HFFc6 (cell line): ENCODE measurements at regions not wholly inside any gene's neighbourhood (a gene's known extent, or its start where the extent isn't known, plus 50 kb on each side); places are given as distances from the start of the nearest gene placed in this dataset.

Source experiments
- DNase-seq: peaks from one replicate; pipeline ENCODE4 v3.0.0-alpha.2; 2018
- H3K27ac Mint-ChIP-seq: 2 replicates; pipeline ENCODE4 v1.8.0; 2020; ENCODE audit warnings: mild to moderate bottlenecking, mixed read lengths
- H3K27me3 Mint-ChIP-seq: 2 replicates; pipeline ENCODE4 v1.8.0; 2021; ENCODE audit warnings: mild to moderate bottlenecking, moderate library complexity, mixed read lengths; ENCODE audit not compliant: insufficient read depth
- H3K36me3 Mint-ChIP-seq: 2 replicates; pipeline ENCODE4 v1.8.0; 2021; ENCODE audit warnings: low read depth, mixed read lengths
- H3K4me1 Mint-ChIP-seq: 2 replicates; pipeline ENCODE4 v1.8.0; 2020; ENCODE audit warnings: low read depth, mixed read lengths
- H3K4me3 Mint-ChIP-seq: 2 replicates; pipeline ENCODE4 v1.8.0; 2020; ENCODE audit warnings: mild to moderate bottlenecking, moderate library complexity, mixed read lengths
- H3K9me3 Mint-ChIP-seq: 2 replicates; pipeline ENCODE4 v1.8.0; 2020; ENCODE audit warnings: mild to moderate bottlenecking, mixed read lengths
- TF ChIP-seq, protein P1 (sequence below): fragments of 200-600 bp; sonication (generic); IDR thresholded peaks from 2 replicates; pipeline ENCODE4 v1.5.0; 2021; ENCODE audit warnings: antibody characterized with exemption, mild to moderate bottlenecking

- Mint-ChIP-seq H3K27me3 (no peaks in the 10 kb centered on the region), H3K4me1 (no peaks in the 10 kb centered on the region), H3K36me3 (no peaks in the 10 kb centered on the region), H3K4me3 (no peak overlapping the region), H3K27ac (no peak overlapping the region), H3K9me3 (peaks cover 50% of the 10 kb centered on the region)
- TF ChIP-seq, protein P1, sequence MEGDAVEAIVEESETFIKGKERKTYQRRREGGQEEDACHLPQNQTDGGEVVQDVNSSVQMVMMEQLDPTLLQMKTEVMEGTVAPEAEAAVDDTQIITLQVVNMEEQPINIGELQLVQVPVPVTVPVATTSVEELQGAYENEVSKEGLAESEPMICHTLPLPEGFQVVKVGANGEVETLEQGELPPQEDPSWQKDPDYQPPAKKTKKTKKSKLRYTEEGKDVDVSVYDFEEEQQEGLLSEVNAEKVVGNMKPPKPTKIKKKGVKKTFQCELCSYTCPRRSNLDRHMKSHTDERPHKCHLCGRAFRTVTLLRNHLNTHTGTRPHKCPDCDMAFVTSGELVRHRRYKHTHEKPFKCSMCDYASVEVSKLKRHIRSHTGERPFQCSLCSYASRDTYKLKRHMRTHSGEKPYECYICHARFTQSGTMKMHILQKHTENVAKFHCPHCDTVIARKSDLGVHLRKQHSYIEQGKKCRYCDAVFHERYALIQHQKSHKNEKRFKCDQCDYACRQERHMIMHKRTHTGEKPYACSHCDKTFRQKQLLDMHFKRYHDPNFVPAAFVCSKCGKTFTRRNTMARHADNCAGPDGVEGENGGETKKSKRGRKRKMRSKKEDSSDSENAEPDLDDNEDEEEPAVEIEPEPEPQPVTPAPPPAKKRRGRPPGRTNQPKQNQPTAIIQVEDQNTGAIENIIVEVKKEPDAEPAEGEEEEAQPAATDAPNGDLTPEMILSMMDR: no peak
- DNase-seq: no peak
Observed at GRCh38 chr15:46580487-46580886, 945.7 kb downstream of the SQOR start.

DNA sequence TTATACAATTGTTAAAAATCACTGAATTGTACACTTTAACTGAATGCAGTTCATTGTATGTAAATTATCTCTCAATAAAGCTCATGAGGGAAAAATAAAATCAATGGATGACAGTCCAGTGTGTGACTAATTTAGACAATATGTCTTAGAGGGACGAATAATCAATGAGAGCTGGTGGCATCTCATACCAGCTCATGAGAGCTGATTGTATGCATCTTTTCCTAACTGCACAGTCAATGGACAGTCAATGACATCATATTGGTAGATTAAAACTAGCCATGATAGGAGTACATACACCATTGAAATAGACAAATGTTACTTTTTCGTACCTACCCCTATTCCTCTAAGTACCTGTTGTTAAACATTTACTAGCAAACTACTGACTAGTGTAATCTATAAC is 946.1 kb downstream of the SQOR start:
- Mint-ChIP-seq H3K4me3 (no peak overlapping the region), H3K9me3 (peaks cover 50% of the 10 kb centered on the region)

GRCh38 chr15:46589088-46589487 is 954.3 kb downstream of the SQOR start:
- TF ChIP-seq, protein P1: no peak
- H3K4me1 Mint-ChIP-seq: no peaks in the 10 kb centered on the region
- no peak overlapping the region for H3K27ac Mint-ChIP-seq
- peaks cover 57% of the 10 kb centered on the region for H3K9me3 Mint-ChIP-seq
- DNase-seq: no peak
- H3K4me3 Mint-ChIP-seq: no peak overlapping the region
- no peaks in the 10 kb centered on the region for H3K27me3 Mint-ChIP-seq
- no peaks in the 10 kb centered on the region for H3K36me3 Mint-ChIP-seq

More for the DNA sequence above, 946.1 kb downstream of the SQOR start:
- H3K36me3 Mint-ChIP-seq: no peaks in the 10 kb centered on the region
- DNase-seq: no peak
- H3K27ac Mint-ChIP-seq: no peak overlapping the region
- no peaks in the 10 kb centered on the region for H3K4me1 Mint-ChIP-seq
- TF ChIP-seq, protein P1: no peak
- no peaks in the 10 kb centered on the region for H3K27me3 Mint-ChIP-seq

GRCh38 chr15:46591462-46591861 is 956.6 kb downstream of the SQOR start:
- TF ChIP-seq, protein P1: no peak
- Mint-ChIP-seq H3K9me3 (peaks cover 57% of the 10 kb centered on the region), H3K27ac (no peak overlapping the region)

GRCh38 chr15:46595016-46595415 is 960.2 kb downstream of the SQOR start:
- no peaks in the 10 kb centered on the region for H3K27me3 Mint-ChIP-seq
- H3K27ac Mint-ChIP-seq: no peak overlapping the region
- H3K4me3 Mint-ChIP-seq: no peak overlapping the region
- TF ChIP-seq, protein P1: no peak
- no peaks in the 10 kb centered on the region for H3K4me1 Mint-ChIP-seq
- DNase-seq: no peak
- H3K36me3 Mint-ChIP-seq: peaks cover 5% of the 10 kb centered on the region; the same call in 1 of the 2 replicates
- peaks cover 43% of the 10 kb centered on the region for H3K9me3 Mint-ChIP-seq

More at GRCh38 chr15:46591462-46591861, 956.6 kb downstream of the SQOR start:
- H3K27me3 Mint-ChIP-seq: no peaks in the 10 kb centered on the region
- no peaks in the 10 kb centered on the region for H3K4me1 Mint-ChIP-seq
- no peaks in the 10 kb centered on the region for H3K36me3 Mint-ChIP-seq
- no peak for DNase-seq
- H3K4me3 Mint-ChIP-seq: no peak overlapping the region

DNA sequence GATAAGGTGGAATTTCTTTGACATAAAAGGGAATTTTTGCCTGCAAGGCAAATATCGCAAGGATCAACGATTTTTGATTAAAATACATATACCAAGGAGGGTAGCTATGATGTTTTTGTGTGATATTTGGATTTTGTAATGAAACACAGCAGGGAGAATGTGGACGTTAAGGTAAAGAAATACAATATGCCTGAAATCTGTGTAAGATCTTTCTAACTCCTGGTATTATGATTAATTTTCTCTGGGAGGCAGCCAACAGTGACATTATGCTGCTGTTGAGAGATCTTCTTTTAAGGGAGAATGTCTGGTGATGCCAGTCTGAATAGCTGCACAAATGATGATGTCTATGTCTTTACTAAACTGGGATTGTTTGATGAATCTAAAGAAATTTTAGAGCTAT is 972.2 kb downstream of the SQOR start:
- Mint-ChIP-seq H3K27me3 (no peaks in the 10 kb centered on the region), H3K27ac (no peak overlapping the region), H3K4me3 (no peak overlapping the region), H3K4me1 (no peaks in the 10 kb centered on the region), H3K36me3 (no peaks in the 10 kb centered on the region), H3K9me3 (peaks cover 37% of the 10 kb centered on the region)
- TF ChIP-seq, protein P1: no peak
- DNase-seq: no peak
